ENCODE measurements at regions not wholly inside any gene's neighbourhood (a gene's known extent, or its start where the extent isn't known, plus 50 kb on each side); places are given as distances from the start of the nearest gene placed in this dataset.

DNA sequence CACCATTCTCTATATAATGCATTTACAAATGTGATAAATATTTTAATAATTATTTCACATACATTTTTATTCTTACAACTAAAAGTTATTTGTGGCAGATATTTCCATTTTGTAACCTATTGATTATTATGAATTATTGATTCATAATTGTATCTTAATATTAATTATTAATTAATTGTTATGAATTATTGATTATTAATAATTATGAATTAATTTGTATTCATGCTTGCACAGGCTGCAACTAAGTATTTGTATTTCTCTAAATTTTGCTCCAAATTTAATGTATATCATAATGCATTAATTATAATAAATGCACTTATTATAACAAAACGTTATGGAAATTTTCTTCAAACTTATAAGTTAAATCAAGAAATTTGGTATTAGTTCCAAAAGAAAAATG, 929.7 kb downstream of the PCDH7 start:
- no peak overlapping the region for H3K4me3 ChIP-seq (ENCODE audit: low read depth, low read length)
- DNase-seq (ENCODE audit: low read depth) = no peak

DNA sequence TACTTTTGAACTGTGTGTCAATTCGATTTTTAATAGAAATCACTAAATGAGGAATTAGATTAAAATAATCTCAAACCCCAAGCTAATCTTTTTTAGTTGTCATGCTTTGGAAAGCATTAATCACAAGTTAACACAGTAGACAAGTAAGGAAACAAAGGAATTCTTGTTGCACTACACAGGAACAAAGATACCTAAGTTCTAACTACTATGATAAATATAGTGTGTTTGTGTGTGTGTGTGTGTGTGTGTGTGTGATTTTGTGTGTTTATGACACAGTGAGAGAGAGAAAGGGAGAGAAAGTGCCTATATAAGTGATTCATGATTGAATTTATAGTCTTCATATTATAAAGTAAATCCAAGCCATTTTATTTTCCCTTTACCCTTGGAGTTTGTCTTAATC, 931.4 kb downstream of the PCDH7 start:
- DNase-seq (ENCODE audit: low read depth) = no peak
- no peak overlapping the region for H3K4me3 ChIP-seq (ENCODE audit: low read depth, low read length)
- TF ChIP-seq, protein P1, sequence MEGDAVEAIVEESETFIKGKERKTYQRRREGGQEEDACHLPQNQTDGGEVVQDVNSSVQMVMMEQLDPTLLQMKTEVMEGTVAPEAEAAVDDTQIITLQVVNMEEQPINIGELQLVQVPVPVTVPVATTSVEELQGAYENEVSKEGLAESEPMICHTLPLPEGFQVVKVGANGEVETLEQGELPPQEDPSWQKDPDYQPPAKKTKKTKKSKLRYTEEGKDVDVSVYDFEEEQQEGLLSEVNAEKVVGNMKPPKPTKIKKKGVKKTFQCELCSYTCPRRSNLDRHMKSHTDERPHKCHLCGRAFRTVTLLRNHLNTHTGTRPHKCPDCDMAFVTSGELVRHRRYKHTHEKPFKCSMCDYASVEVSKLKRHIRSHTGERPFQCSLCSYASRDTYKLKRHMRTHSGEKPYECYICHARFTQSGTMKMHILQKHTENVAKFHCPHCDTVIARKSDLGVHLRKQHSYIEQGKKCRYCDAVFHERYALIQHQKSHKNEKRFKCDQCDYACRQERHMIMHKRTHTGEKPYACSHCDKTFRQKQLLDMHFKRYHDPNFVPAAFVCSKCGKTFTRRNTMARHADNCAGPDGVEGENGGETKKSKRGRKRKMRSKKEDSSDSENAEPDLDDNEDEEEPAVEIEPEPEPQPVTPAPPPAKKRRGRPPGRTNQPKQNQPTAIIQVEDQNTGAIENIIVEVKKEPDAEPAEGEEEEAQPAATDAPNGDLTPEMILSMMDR (IDR thresholded peaks at IDR 0.05; ENCODE audit: insufficient read depth, low read depth, low read length) = no peak

More for the DNA sequence above, 929.7 kb downstream of the PCDH7 start:
- TF ChIP-seq, protein P1 (IDR thresholded peaks at IDR 0.05; ENCODE audit: insufficient read depth, low read depth, low read length) = no peak

DNA sequence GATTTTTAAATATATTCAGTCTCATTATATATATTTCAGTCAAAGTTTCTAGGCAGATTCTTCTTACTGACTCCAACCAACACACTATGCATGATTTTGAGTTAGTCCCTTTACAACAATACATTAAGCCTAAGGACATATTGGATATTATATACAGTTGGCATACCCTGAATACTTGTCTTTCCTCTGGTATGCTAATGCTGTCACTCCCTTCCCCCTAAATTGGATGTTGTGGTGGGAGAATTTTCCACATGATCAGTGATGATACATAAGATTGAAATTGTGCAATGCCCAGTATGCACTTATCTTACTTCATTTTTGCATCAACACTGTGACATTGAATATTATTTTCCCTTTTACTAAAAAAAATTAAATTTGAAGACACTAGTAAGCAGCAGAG, 935.2 kb downstream of the PCDH7 start:
- H3K4me3 ChIP-seq (ENCODE audit: low read depth, low read length) = no peak overlapping the region
- DNase-seq (ENCODE audit: low read depth) = no peak
- TF ChIP-seq, protein P1 (IDR thresholded peaks at IDR 0.05; ENCODE audit: insufficient read depth, low read depth, low read length) = no peak

DNA sequence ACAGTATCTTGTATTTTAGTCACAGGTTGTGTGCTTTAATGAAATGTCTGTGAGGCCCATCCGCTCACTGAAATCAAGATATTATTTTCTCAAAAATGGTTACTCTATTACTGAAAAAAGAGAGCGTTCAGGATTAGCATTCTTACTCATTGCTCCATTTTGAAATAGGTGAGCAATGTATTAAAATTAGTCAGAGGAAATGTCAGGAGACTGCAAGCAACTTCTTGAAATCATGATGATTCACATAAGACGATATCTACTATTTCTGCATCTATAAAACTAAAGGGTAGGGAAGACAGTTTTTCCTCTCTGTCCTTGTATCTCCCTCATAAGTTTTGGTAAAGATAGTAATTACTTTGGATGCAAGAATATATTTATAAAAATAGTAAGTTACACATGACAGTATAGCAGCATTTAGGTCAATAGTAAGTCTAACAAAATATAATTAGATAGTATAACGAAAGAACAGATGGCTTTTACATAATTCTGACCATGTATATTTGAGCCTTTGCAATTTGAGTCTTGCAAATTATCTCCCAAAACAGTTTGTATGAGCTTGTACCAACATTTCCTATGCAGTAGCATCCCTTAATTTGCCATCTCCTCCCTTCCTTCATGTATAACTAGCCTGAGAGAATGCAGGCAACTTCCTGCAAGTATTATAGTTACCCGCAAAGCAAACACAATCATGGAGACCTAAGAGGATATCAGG, 937.8 kb downstream of the PCDH7 start:
- no peak overlapping the region for H3K4me3 ChIP-seq (ENCODE audit: low read depth, low read length)
- no peak for DNase-seq (ENCODE audit: low read depth)
- TF ChIP-seq, protein P1 (IDR thresholded peaks at IDR 0.05; ENCODE audit: insufficient read depth, low read depth, low read length) = no peak

DNA sequence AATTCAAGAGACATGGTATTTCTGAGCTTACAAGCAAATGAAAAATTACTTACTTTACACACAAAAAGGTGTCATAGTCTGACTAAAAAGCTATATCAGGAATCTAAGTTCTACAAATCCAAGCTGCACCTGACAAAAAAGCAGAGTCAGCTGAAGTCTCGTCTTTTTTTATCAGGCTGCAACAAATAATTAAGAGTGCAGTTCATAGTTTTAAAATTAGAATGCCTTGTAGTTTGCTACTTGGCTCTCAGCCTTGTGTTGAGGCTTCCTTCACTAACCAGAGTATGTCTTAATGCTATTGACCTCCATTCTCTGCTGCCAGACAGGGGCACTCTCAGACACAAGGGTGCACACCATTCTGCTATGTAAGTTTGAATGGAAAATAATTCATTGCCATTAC, 940.7 kb downstream of the PCDH7 start:
- H3K4me3 ChIP-seq (ENCODE audit: low read depth, low read length) = no peak overlapping the region
- DNase-seq (ENCODE audit: low read depth) = no peak
- TF ChIP-seq, protein P1 (IDR thresholded peaks at IDR 0.05; ENCODE audit: insufficient read depth, low read depth, low read length) = no peak

DNA sequence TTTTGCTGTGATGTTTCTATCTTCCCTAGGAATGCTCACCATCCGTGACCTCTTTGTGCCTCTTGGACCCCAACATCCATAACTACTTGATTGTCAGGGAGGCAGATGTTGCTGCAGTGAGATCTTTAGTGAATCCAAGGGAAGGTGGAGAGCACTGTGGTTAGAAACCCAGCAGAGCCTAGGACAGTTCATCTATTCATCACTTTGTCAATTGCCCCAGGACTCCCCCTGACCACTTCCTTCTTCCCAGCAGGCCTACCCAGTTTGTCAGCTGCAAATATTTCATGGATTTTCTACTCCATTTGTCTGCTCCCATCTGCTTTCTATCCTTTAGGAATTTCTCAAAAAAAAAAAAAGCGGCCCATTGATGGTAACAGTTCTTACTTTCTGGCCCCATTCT, 942.8 kb downstream of the PCDH7 start:
- no peak overlapping the region for H3K4me3 ChIP-seq (ENCODE audit: low read depth, low read length)
- TF ChIP-seq, protein P1 (IDR thresholded peaks at IDR 0.05; ENCODE audit: insufficient read depth, low read depth, low read length) = no peak
- DNase-seq (ENCODE audit: low read depth) = no peak

DNA sequence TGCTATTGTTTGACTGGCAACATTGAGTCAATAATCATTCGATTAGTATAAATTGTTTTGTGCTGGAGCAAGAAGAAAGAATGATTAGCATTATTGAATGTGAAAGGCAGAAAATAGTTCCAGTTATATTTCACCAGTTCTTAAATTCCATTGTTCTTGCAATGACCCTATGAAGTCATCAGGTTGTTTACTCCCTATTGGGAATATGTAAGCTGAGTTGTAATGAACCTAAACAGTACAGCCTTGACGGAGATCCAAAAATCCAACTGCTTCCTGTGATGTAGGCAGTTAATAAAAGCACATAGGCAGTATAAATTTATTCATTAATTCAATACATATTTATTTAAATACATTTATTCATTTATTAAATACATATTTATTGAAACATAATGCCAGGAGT, 947.5 kb downstream of the PCDH7 start:
- TF ChIP-seq, protein P1 (IDR thresholded peaks at IDR 0.05; ENCODE audit: insufficient read depth, low read depth, low read length) = no peak
- no peak overlapping the region for H3K4me3 ChIP-seq (ENCODE audit: low read depth, low read length)
- no peak for DNase-seq (ENCODE audit: low read depth)
